ENCODE measurements at regions not wholly inside any gene's neighbourhood (a gene's known extent, or its start where the extent isn't known, plus 50 kb on each side); places are given as distances from the start of the nearest gene placed in this dataset.

GRCh38 chr18:75644871-75645270 lies 217.4 kb upstream of the SMIM21 start:
- intact Hi-C loops (cut with DNase I): no loop called here
- no peaks in the 10 kb centered on the region for H3K4me1 ChIP-seq (ENCODE audit: control insufficient read depth in 2 of 3, insufficient read depth in 2 of 3, low read depth in 1 of 3, low read length in 3 of 3)
- no peak for FAIRE-seq

GRCh38 chr18:75643083-75643482 lies 215.6 kb upstream of the SMIM21 start:
- Histone ChIP-seq H3K36me3 (ENCODE audit: control insufficient read depth in 2 of 3, insufficient read depth in 3 of 3, low read length in 3 of 3) (no peaks in the 10 kb centered on the region), H3K27ac (ENCODE audit: low read depth in 2 of 2, low read length in 2 of 2) (no peak overlapping the region), H3K4me3 (ENCODE audit: low read length in 3 of 3) (no peak overlapping the region), H3K9ac (ENCODE audit: low read length in 3 of 3) (no peak overlapping the region), H3K4me1 (ENCODE audit: control insufficient read depth in 2 of 3, insufficient read depth in 2 of 3, low read depth in 1 of 3, low read length in 3 of 3) (peaks cover 0 to 2% (median 0%) of the 10 kb centered on the region in 3 donors), H3K27me3 (ENCODE audit: control insufficient read depth, insufficient read depth, low read length) (no peaks in the 10 kb centered on the region), H3K9me3 (ENCODE audit: control insufficient read depth in 2 of 3, insufficient read depth in 1 of 3, low read length in 3 of 3) (no peaks in the 10 kb centered on the region)
- no peak for TF ChIP-seq CTCF (IDR thresholded peaks at IDR 0.05; ENCODE audit: borderline replicate concordance, extremely low read depth, insufficient read depth)
- intact Hi-C loops (cut with DNase I): no loop called here
- DNase-seq (no peak), FAIRE-seq (no peak)

More at GRCh38 chr18:75644871-75645270, 217.4 kb upstream of the SMIM21 start:
- H3K27me3 ChIP-seq (ENCODE audit: control insufficient read depth, insufficient read depth, low read length): no peaks in the 10 kb centered on the region
- no peaks in the 10 kb centered on the region for H3K36me3 ChIP-seq (ENCODE audit: control insufficient read depth in 2 of 3, insufficient read depth in 3 of 3, low read length in 3 of 3)
- H3K4me3 ChIP-seq (ENCODE audit: low read length in 3 of 3): no peak overlapping the region
- H3K27ac ChIP-seq (ENCODE audit: low read depth in 2 of 2, low read length in 2 of 2): no peak overlapping the region
- H3K9me3 ChIP-seq (ENCODE audit: control insufficient read depth in 2 of 3, insufficient read depth in 1 of 3, low read length in 3 of 3): no peaks in the 10 kb centered on the region
- no peak overlapping the region for H3K9ac ChIP-seq (ENCODE audit: low read length in 3 of 3)
- no peak for DNase-seq
- TF ChIP-seq CTCF (IDR thresholded peaks at IDR 0.05; ENCODE audit: borderline replicate concordance, extremely low read depth, insufficient read depth): no peak

- FAIRE-seq: no peak
These were observed 211.9 kb upstream of the SMIM21 start for GRCh38 chr18:75639472-75639831.

More at GRCh38 chr18:75639472-75639831, 211.9 kb upstream of the SMIM21 start:
- H3K36me3 ChIP-seq (ENCODE audit: control insufficient read depth in 2 of 3, insufficient read depth in 3 of 3, low read length in 3 of 3): no peaks in the 10 kb centered on the region
- H3K9ac ChIP-seq (ENCODE audit: low read length in 3 of 3): no peak overlapping the region
- no peak for DNase-seq
- H3K9me3 ChIP-seq (ENCODE audit: control insufficient read depth in 2 of 3, insufficient read depth in 1 of 3, low read length in 3 of 3): no peaks in the 10 kb centered on the region
- H3K27ac ChIP-seq (ENCODE audit: low read depth in 2 of 2, low read length in 2 of 2): no peak overlapping the region
- intact Hi-C loops (cut with DNase I): no loop called here
- H3K4me3 ChIP-seq (ENCODE audit: low read length in 3 of 3): no peak overlapping the region
- peaks cover 0 to 2% (median 0%) of the 10 kb centered on the region in 3 donors for H3K4me1 ChIP-seq (ENCODE audit: control insufficient read depth in 2 of 3, insufficient read depth in 2 of 3, low read depth in 1 of 3, low read length in 3 of 3)
- TF ChIP-seq CTCF (IDR thresholded peaks at IDR 0.05; ENCODE audit: borderline replicate concordance, extremely low read depth, insufficient read depth): no peak
- H3K27me3 ChIP-seq (ENCODE audit: control insufficient read depth, insufficient read depth, low read length): no peaks in the 10 kb centered on the region

Data from kidney (tissue), 13 donors.